Uterus (tissue), 2 donors: ENCODE measurements at regions not wholly inside any gene's neighbourhood (a gene's known extent, or its start where the extent isn't known, plus 50 kb on each side); places are given as distances from the start of the nearest gene placed in this dataset.

Experiments
- CTCF ChIP-seq, 4 experiments: fragments of 200-600 bp in 2 of 4; fragments of 450-650 bp in 2 of 4; sonication (generic) in 2 of 4; IDR thresholded peaks; one replicate each; pipeline ENCODE4 v1.5.1; 2016 to 2019; ENCODE audit warnings: antibody characterized with exemption in 4 of 4, mild to moderate bottlenecking in 2 of 4, moderate library complexity in 1 of 4
- POLR2A ChIP-seq, 2 donors: fragments of 450-650 bp; IDR thresholded peaks; one replicate each; pipeline ENCODE4 v1.6.1; 2016; ENCODE audit warnings: antibody characterized with exemption in 2 of 2, mild to moderate bottlenecking in 1 of 2, moderate library complexity in 1 of 2

DNA sequence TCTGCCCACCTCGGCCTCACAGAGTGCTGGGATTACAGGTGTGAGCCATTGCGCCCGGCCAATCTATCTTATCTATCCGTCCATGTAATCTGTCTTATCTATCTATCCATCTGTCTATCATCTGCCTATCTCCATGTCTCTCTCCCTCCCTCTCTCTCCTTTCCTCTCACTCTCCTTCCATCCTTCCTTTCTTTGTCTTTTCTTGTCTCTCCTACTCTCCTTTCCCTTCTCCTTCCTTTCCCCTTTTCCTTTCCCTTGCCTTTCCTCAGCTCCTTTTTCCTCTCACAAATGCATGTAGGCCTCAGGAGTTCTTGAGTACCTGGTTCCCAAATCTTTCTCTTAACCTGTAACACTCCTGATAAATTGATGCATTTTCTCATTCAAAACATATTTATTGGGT is 89.3 kb upstream of the WSCD2 start:
- TF ChIP-seq CTCF (IDR thresholded peaks at IDR 0.05) = no peak
- no peak for TF ChIP-seq POLR2A (IDR thresholded peaks at IDR 0.05)
